Thyroid gland (tissue), 4 donors: ENCODE measurements at regions not wholly inside any gene's neighbourhood (a gene's known extent, or its start where the extent isn't known, plus 50 kb on each side); places are given as distances from the start of the nearest gene placed in this dataset.

Experiments used
- DNase-seq, 2 donors: peaks; one replicate each; pipeline ENCODE4 v3.0.0-alpha.2; 2019
- H3K27ac ChIP-seq, 3 donors: fragments of 200-600 bp; sonication (generic); 1 replicate in 2 of 3; 2 replicates in 1 of 3; pipeline ENCODE4 v1.5.1; 2016 to 2019; ENCODE audit warnings: mild to moderate bottlenecking in 1 of 3, moderate library complexity in 1 of 3
- H3K27me3 ChIP-seq: fragments of 200-600 bp; sonication (generic); one replicate; pipeline ENCODE4 v1.5.1; 2019
- H3K36me3 ChIP-seq, 2 donors: fragments of 200-600 bp; sonication (generic); one replicate each; pipeline ENCODE4 v1.5.1; 2016 to 2019
- H3K4me1 ChIP-seq, 2 donors: fragments of 200-600 bp; sonication (generic); one replicate each; pipeline ENCODE4 v1.5.1; 2017 to 2019
- H3K4me3 ChIP-seq, 3 donors: fragments of 200-600 bp; sonication (generic); replicated peaks in 1 of 3; 1 replicate in 2 of 3; 2 replicates in 1 of 3; pipeline ENCODE4 v1.5.1; 2016; ENCODE audit warnings: mild to moderate bottlenecking in 1 of 3
- H3K9me3 ChIP-seq: fragments of 200-600 bp; sonication (generic); one replicate; pipeline ENCODE4 v1.5.1; 2017
- CTCF ChIP-seq, 6 experiments: fragments of 200-600 bp in 3 of 6; fragments of 450-650 bp in 3 of 6; sonication (generic) in 3 of 6; IDR thresholded peaks; one replicate each; pipeline ENCODE4 v1.5.1; 2016 to 2019; ENCODE audit warnings: antibody characterized with exemption in 6 of 6, mild to moderate bottlenecking in 2 of 6, inconsistent platforms in 1 of 6, moderate library complexity in 1 of 6
- POLR2A ChIP-seq, 2 donors: fragments of 450-650 bp; IDR thresholded peaks; one replicate each; pipeline ENCODE4 v1.6.1; 2017; ENCODE audit warnings: antibody characterized with exemption in 2 of 2, mild to moderate bottlenecking in 2 of 2, moderate library complexity in 1 of 2
- WGBS, 2 donors: methylation state at CpG; one replicate each; pipeline ENCODE4 v1.1.5; 2017; 5-methylcytosine and 5-hydroxymethylcytosine counted together
- intact Hi-C: fragments of 100-400 bp; cut with DNase I; formaldehyde crosslinking; loops from one replicate; pipeline ENCODE4 v1.15.1; 2023

GRCh38 chr9:82726424-82727276, 336.3 kb downstream of the RASEF start:
- intact Hi-C loops, result no loop called here
- WGBS, 2 donors, result 56 to 73% methylated on average over 6 of the region's 6 CpGs
- H3K36me3 ChIP-seq, result no peaks in the 10 kb centered on the region
- no peaks in the 10 kb centered on the region for H3K27me3 ChIP-seq
- H3K4me3 ChIP-seq, result no peak overlapping the region
- no peak overlapping the region for H3K27ac ChIP-seq
- no peak for DNase-seq
- H3K9me3 ChIP-seq, result no peaks in the 10 kb centered on the region
- TF ChIP-seq POLR2A (IDR thresholded peaks at IDR 0.05) (no peak), CTCF (IDR thresholded peaks at IDR 0.05) (no peak)
- no peaks in the 10 kb centered on the region for H3K4me1 ChIP-seq

GRCh38 chr9:82729141-82729540, 333.8 kb downstream of the RASEF start:
- no peaks in the 10 kb centered on the region for H3K9me3 ChIP-seq
- H3K4me3 ChIP-seq, result no peak overlapping the region
- TF ChIP-seq POLR2A (IDR thresholded peaks at IDR 0.05) (no peak), CTCF (IDR thresholded peaks at IDR 0.05) (no peak)
- intact Hi-C loops, result no loop called here
- H3K36me3 ChIP-seq, result no peaks in the 10 kb centered on the region
- DNase-seq, result no peak
- H3K27me3 ChIP-seq, result no peaks in the 10 kb centered on the region
- no peaks in the 10 kb centered on the region for H3K4me1 ChIP-seq
- 98% methylated on average over 6 of the region's 6 CpGs for WGBS, 2 donors
- no peak overlapping the region for H3K27ac ChIP-seq

GRCh38 chr9:82729991-82730589, 332.9 kb downstream of the RASEF start:
- TF ChIP-seq POLR2A (IDR thresholded peaks at IDR 0.05) (no peak), CTCF (IDR thresholded peaks at IDR 0.05) (no peak)
- intact Hi-C loops, result no loop called here
- 67 to 71% methylated on average over 1 of the region's 1 CpG for WGBS, 2 donors
- Histone ChIP-seq H3K27ac (no peak overlapping the region), H3K27me3 (no peaks in the 10 kb centered on the region), H3K4me3 (no peak overlapping the region), H3K4me1 (no peaks in the 10 kb centered on the region), H3K36me3 (no peaks in the 10 kb centered on the region), H3K9me3 (no peaks in the 10 kb centered on the region)
- no peak for DNase-seq

GRCh38 chr9:82732928-82733327, 330.0 kb downstream of the RASEF start:
- no peaks in the 10 kb centered on the region for H3K4me1 ChIP-seq
- H3K27me3 ChIP-seq, result no peaks in the 10 kb centered on the region
- no peak for DNase-seq
- intact Hi-C loops, result no loop called here
- no peaks in the 10 kb centered on the region for H3K36me3 ChIP-seq
- 59 to 64% methylated on average over 3 of the region's 3 CpGs for WGBS, 2 donors
- no peaks in the 10 kb centered on the region for H3K9me3 ChIP-seq
- H3K4me3 ChIP-seq, result no peak overlapping the region
- no peak for TF ChIP-seq CTCF (IDR thresholded peaks at IDR 0.05)
- no peak for TF ChIP-seq POLR2A (IDR thresholded peaks at IDR 0.05)
- H3K27ac ChIP-seq, result no peak overlapping the region

GRCh38 chr9:82736126-82736525, 326.8 kb downstream of the RASEF start:
- DNase-seq, result no peak
- H3K27me3 ChIP-seq, result no peaks in the 10 kb centered on the region
- 94 to 95% methylated on average over 4 of the region's 4 CpGs for WGBS, 2 donors
- no peak overlapping the region for H3K4me3 ChIP-seq
- intact Hi-C loops, result no loop called here
- H3K36me3 ChIP-seq, result no peaks in the 10 kb centered on the region
- no peaks in the 10 kb centered on the region for H3K9me3 ChIP-seq
- H3K4me1 ChIP-seq, result no peaks in the 10 kb centered on the region
- no peak for TF ChIP-seq CTCF (IDR thresholded peaks at IDR 0.05)
- no peak for TF ChIP-seq POLR2A (IDR thresholded peaks at IDR 0.05)
- no peak overlapping the region for H3K27ac ChIP-seq
